B cell (primary cell): ENCODE measurements at regions not wholly inside any gene's neighbourhood (a gene's known extent, or its start where the extent isn't known, plus 50 kb on each side); places are given as distances from the start of the nearest gene placed in this dataset.

Source experiments
- EZH2 ChIP-seq: IDR thresholded peaks from 2 replicates; pipeline ENCODE4 v1.6.1; 2012; ENCODE audit warnings: borderline replicate concordance, low read depth, mild to moderate bottlenecking, moderate library complexity, low read length; ENCODE audit not compliant: insufficient read depth, poor library complexity, severe bottlenecking
- TF ChIP-seq, protein P1 (sequence below): fragments of 200-600 bp; IDR thresholded peaks from one replicate; pipeline ENCODE4 v1.8.0; 2022; ENCODE audit warnings: antibody characterized with exemption, mild to moderate bottlenecking

- TF ChIP-seq, protein P1, sequence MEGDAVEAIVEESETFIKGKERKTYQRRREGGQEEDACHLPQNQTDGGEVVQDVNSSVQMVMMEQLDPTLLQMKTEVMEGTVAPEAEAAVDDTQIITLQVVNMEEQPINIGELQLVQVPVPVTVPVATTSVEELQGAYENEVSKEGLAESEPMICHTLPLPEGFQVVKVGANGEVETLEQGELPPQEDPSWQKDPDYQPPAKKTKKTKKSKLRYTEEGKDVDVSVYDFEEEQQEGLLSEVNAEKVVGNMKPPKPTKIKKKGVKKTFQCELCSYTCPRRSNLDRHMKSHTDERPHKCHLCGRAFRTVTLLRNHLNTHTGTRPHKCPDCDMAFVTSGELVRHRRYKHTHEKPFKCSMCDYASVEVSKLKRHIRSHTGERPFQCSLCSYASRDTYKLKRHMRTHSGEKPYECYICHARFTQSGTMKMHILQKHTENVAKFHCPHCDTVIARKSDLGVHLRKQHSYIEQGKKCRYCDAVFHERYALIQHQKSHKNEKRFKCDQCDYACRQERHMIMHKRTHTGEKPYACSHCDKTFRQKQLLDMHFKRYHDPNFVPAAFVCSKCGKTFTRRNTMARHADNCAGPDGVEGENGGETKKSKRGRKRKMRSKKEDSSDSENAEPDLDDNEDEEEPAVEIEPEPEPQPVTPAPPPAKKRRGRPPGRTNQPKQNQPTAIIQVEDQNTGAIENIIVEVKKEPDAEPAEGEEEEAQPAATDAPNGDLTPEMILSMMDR = no peak
- no peak for TF ChIP-seq EZH2
These were observed 134.0 kb upstream of the SERTAD2 start for GRCh38 chr2:64787698-64788097.
